Ectodermal cell (in vitro differentiated cells): ENCODE measurements at regions not wholly inside any gene's neighbourhood (a gene's known extent, or its start where the extent isn't known, plus 50 kb on each side); places are given as distances from the start of the nearest gene placed in this dataset.
A peak's percentile ranks its signal among the peaks of the same experiment; 100 is the strongest.

ENCODE experiments used
- H3K27ac ChIP-seq: 2 replicates; pipeline ENCODE4 v1.7.0; 2013; ENCODE audit warnings: mild to moderate bottlenecking, low read depth, low read length; ENCODE audit not compliant: insufficient read depth, poor library complexity, severe bottlenecking
- H3K27me3 ChIP-seq: 2 replicates; pipeline ENCODE4 v1.7.0; 2013; ENCODE audit warnings: mild to moderate bottlenecking, low read length; ENCODE audit not compliant: insufficient read depth, control insufficient read depth, poor library complexity, severe bottlenecking
- H3K36me3 ChIP-seq: one replicate; pipeline ENCODE4 v1.7.0; 2013; ENCODE audit warnings: low read length; ENCODE audit not compliant: control insufficient read depth, insufficient read depth
- H3K4me1 ChIP-seq: one replicate; pipeline ENCODE4 v1.7.0; 2013; ENCODE audit warnings: low read length; ENCODE audit not compliant: control insufficient read depth, insufficient read depth
- H3K4me3 ChIP-seq: 2 replicates; pipeline ENCODE4 v1.7.0; 2013; ENCODE audit warnings: low read depth, low read length, control low read depth; ENCODE audit not compliant: insufficient read depth
- H3K9me3 ChIP-seq: 2 replicates; pipeline ENCODE4 v1.7.0; 2013; ENCODE audit warnings: mild to moderate bottlenecking, low read length, moderate library complexity; ENCODE audit not compliant: control insufficient read depth
- WGBS, 2 experiments: methylation state at CpG; one replicate each; pipeline ENCODE4 v1.1.7; 2013; ENCODE audit warnings: missing lambda C conversion rate in 2 of 2; 5-methylcytosine and 5-hydroxymethylcytosine counted together

DNA sequence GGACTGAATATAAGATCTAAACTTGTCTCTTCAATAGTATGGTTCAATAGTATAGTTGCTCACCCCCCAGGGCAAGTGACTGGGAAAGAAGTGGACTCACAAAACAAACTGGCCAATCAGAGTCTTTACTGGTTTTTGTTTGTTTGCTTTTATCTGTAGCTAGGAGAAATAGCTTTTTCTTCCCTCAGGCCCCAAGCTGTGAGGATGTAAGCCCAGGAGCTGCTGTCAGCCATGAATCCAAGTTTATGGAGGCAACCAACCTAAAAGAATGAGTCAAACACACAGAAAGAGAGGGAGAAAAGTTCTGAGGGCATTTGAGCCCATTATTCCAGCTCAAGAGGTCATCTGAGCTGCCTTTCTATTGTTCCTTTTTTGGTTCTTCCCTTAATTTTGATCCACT, 375.3 kb downstream of the BCAT1 start:
- no peaks in the 10 kb centered on the region for H3K4me1 ChIP-seq
- no peaks in the 10 kb centered on the region for H3K36me3 ChIP-seq
- H3K4me3 ChIP-seq, result no peak overlapping the region
- H3K27ac ChIP-seq, result no peak overlapping the region
- H3K9me3 ChIP-seq, result no peaks in the 10 kb centered on the region
- H3K27me3 ChIP-seq, result no peaks in the 10 kb centered on the region

GRCh38 chr12:24565300-24565699, 383.6 kb downstream of the BCAT1 start:
- H3K36me3 ChIP-seq, result no peaks in the 10 kb centered on the region
- peaks cover 17% of the 10 kb centered on the region for H3K27me3 ChIP-seq
- H3K4me1 ChIP-seq, result peaks cover 7% of the 10 kb centered on the region
- 70 to 71% methylated on average over 5 of the region's 5 CpGs for WGBS, 2 experiments
- H3K27ac ChIP-seq, result no peak overlapping the region
- H3K4me3 ChIP-seq, result no peak overlapping the region
- H3K9me3 ChIP-seq, result no peaks in the 10 kb centered on the region

DNA sequence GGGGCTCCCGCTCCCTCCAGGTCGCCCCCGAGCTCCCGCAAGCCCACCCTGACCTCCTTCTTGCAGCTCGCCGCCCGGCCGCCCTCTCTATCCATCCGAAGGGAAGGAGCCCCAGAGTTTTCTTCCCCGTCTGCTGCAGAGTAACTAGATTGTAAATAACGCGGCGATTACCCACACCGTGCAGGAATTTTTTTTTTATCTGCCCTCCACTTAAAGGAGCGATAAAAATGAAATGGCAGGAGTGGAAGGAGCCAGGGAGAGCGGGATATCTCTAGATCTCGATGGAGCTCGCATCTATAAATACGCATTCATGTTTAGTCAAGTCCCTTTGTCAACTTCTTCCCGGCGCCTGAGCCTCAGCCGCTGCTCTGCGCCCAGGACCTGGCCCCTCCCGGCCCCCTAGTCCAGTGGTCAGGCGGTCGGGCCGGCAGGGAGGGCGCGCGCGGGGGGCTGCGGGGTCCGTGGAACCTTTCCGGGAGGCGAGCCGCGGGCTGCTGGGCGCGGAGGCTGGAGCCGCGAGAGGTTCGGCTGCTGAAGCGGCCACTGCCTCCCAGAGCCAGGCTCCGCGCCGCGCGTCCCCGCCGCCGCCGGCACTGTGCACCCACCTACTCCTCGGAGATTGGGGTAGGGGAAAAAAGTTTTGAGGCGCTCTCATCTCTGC, 386.0 kb downstream of the BCAT1 start:
- H3K27ac ChIP-seq, result peak overlapping the region; percentile 81

GRCh38 chr12:24561882-24562770, 386.8 kb downstream of the BCAT1 start:
- Histone ChIP-seq H3K27me3 (peaks cover 17% of the 10 kb centered on the region), H3K27ac (peak overlapping the region; percentile 88), H3K9me3 (no peaks in the 10 kb centered on the region), H3K4me3 (peak overlapping the region; percentile 56), H3K4me1 (peaks cover 7% of the 10 kb centered on the region), H3K36me3 (no peaks in the 10 kb centered on the region)
- 0% methylated on average over 75 to 76 of the region's 76 CpGs for WGBS, 2 experiments

More for the DNA sequence above, 386.0 kb downstream of the BCAT1 start:
- Histone ChIP-seq H3K4me1 (peaks cover 7% of the 10 kb centered on the region), H3K4me3 (peak overlapping the region; percentile 56), H3K36me3 (no peaks in the 10 kb centered on the region), H3K27me3 (peaks cover 17% of the 10 kb centered on the region), H3K9me3 (no peaks in the 10 kb centered on the region)
- WGBS, 2 experiments, result 0 to 1% methylated on average over 52 to 54 of the region's 54 CpGs

DNA sequence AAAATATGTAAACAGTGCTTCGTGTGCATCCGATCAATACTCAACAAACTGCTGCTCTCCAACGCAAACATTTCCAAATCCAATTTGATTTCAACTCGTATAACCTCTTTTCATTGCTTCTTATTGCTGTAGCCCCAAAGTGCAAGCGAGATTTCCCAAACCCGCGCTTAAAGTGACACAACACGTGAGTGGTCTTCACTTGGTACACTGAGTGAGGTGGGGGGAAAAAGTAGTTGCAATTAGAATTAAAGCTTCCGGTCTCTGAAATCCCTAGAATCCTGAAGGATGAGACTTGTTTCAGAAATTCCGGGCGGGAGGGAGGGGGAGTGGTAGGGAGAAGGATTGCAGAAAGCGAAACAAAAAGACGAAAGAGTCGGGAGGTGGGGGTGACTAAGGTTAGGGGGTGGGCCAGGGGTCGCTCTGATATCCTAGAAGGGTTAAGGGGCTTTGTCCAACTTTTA, 387.5 kb downstream of the BCAT1 start:
- no peaks in the 10 kb centered on the region for H3K36me3 ChIP-seq
- H3K27me3 ChIP-seq, result peaks cover 17% of the 10 kb centered on the region
- no peaks in the 10 kb centered on the region for H3K9me3 ChIP-seq
- peak overlapping the region; percentile 56 for H3K4me3 ChIP-seq
- peak overlapping the region; percentile 88 for H3K27ac ChIP-seq
- H3K4me1 ChIP-seq, result peaks cover 7% of the 10 kb centered on the region
- WGBS, 2 experiments, result 0 to 1% methylated on average over 15 of the region's 15 CpGs

GRCh38 chr12:24560831-24561271, 388.1 kb downstream of the BCAT1 start:
- 6 to 10% methylated on average over 2 of the region's 2 CpGs for WGBS, 2 experiments
- no peaks in the 10 kb centered on the region for H3K9me3 ChIP-seq
- no peaks in the 10 kb centered on the region for H3K36me3 ChIP-seq
- H3K27me3 ChIP-seq, result peaks cover 17% of the 10 kb centered on the region
- H3K4me3 ChIP-seq, result peak overlapping the region; percentile 56
- H3K4me1 ChIP-seq, result peaks cover 7% of the 10 kb centered on the region
- H3K27ac ChIP-seq, result no peak overlapping the region

- Histone ChIP-seq H3K36me3 (no peaks in the 10 kb centered on the region), H3K27me3 (peaks cover 17% of the 10 kb centered on the region), H3K4me1 (peaks cover 7% of the 10 kb centered on the region), H3K27ac (no peak overlapping the region), H3K9me3 (no peaks in the 10 kb centered on the region), H3K4me3 (peak overlapping the region; percentile 56)
- 29 to 33% methylated on average over 2 of the region's 2 CpGs for WGBS, 2 experiments
Measured at GRCh38 chr12:24560192-24560775, 388.6 kb downstream of the BCAT1 start.

DNA sequence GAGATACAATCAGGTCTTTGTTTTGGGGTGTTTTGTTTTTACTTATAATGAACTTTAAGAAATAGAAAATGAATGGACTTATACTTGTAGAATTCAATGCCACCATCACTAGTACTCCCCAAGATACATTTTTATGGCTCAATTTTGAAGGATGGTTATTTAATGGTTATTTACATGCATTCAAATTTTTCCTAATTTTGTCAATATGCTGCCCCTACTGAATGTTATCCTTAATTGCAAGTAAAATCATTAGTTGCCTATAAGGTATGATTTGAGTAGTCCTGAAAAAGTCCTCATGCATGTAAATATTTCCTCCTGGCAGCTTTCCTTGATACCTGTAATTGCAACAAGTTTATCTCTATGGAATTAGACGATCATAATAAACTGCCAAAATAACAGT, 391.2 kb downstream of the BCAT1 start:
- 100% methylated on average over 1 of the region's 1 CpG; no CpG with 5 or more reads in 1 of the 2 experiments for WGBS, 2 experiments
- Histone ChIP-seq H3K9me3 (no peaks in the 10 kb centered on the region), H3K4me1 (peaks cover 7% of the 10 kb centered on the region), H3K27me3 (peaks cover 6% of the 10 kb centered on the region), H3K36me3 (no peaks in the 10 kb centered on the region), H3K4me3 (no peak overlapping the region), H3K27ac (no peak overlapping the region)

DNA sequence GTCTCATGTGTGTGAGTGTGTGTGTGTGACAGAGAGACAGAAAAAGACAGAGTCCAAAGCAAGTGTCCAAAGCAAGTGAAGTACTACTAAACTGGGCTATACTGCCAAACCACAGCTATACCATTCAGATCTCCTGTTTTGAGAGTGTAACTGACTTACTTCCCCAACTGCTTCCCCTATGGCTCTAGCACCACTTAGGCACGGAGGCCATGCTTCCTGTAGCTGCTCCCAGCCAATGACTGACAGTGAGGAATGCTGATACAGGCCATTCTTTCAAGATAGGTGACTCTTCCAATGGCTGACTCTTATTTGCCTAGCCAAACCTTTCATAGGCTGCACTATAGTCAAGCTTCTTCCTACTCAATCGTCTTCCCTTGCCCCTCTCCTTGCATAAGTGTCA, 393.2 kb downstream of the BCAT1 start:
- Histone ChIP-seq H3K27ac (no peak overlapping the region), H3K9me3 (no peaks in the 10 kb centered on the region), H3K36me3 (no peaks in the 10 kb centered on the region), H3K27me3 (peaks cover under 1% of the 10 kb centered on the region), H3K4me1 (peaks cover 5% of the 10 kb centered on the region), H3K4me3 (no peak overlapping the region)
- 79 to 84% methylated on average over 2 of the region's 2 CpGs for WGBS, 2 experiments
